ENCODE measurements at regions not wholly inside any gene's neighbourhood (a gene's known extent, or its start where the extent isn't known, plus 50 kb on each side); places are given as distances from the start of the nearest gene placed in this dataset.

DNA sequence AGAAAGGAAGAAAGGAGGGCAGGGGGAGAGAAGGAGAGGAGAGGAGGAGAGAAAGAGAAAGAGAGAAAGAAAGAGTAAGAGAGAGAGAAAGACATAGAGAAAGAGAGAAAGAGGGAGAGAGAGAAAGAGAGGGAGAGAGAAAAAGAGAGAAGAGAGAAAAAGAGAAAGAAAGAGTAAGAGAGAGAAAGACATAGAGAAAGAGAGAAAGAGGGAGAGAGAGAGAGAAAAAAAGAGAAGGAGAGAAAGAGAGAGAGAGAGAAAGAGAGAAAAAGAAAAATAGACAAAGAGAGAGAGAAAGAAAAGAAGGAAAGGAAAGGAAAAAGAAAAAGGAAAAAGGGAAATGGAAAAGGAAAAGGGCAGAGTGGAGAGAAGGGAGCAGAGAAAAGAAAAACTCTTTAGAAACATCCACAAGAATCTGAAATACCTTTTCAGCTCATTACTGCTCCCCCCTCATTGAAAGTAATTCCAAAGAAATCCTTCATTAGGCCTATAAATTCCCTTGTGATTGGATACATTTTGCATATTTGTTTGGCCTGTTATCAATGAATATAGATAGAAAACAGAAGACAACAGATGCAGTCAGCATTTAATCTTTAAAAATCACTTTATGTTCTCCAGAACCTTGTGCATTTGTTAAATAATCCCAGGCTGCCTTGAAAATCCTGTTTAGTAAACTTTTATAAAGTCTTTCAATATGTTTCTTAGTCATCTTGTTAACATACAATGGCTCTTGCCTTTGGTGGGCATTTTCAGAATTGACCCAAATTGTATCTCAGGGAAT lies 411.5 kb downstream of the NFIB start:
- DNase-seq (ENCODE audit: extremely low read depth, insufficient read length) = no peak
- Histone ChIP-seq H3K27me3 (replicated peaks; ENCODE audit: control insufficient read depth, insufficient read depth, low read length) (no peaks in the 10 kb centered on the region), H3K4me3 (replicated peaks; ENCODE audit: low read depth, low read length) (no peak overlapping the region), H3K36me3 (ENCODE audit: control insufficient read depth, insufficient read depth, low read length) (no peaks in the 10 kb centered on the region)
- TF ChIP-seq, protein P1, sequence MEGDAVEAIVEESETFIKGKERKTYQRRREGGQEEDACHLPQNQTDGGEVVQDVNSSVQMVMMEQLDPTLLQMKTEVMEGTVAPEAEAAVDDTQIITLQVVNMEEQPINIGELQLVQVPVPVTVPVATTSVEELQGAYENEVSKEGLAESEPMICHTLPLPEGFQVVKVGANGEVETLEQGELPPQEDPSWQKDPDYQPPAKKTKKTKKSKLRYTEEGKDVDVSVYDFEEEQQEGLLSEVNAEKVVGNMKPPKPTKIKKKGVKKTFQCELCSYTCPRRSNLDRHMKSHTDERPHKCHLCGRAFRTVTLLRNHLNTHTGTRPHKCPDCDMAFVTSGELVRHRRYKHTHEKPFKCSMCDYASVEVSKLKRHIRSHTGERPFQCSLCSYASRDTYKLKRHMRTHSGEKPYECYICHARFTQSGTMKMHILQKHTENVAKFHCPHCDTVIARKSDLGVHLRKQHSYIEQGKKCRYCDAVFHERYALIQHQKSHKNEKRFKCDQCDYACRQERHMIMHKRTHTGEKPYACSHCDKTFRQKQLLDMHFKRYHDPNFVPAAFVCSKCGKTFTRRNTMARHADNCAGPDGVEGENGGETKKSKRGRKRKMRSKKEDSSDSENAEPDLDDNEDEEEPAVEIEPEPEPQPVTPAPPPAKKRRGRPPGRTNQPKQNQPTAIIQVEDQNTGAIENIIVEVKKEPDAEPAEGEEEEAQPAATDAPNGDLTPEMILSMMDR (IDR thresholded peaks at IDR 0.05; ENCODE audit: insufficient read depth, low read length, poor library complexity, severe bottlenecking) = no peak

DNA sequence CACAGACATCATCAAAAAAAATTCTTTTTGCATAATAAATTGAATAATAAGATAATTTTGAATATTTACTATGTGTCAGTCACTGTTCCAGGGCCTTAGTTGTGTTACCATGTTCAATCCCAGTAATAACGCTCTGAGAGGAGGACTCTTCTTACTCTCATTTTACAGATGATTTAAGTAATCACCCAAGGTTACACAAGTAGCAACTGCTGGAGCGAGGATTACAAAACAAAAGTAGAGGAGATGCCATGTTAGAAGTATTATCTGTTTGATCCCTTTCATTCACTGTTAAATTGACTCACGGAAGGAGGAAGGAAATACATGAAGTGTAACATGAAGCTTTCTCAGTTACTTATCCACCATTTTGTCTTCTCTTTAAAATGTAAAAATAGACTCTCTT lies 412.8 kb downstream of the NFIB start:
- Histone ChIP-seq H3K36me3 (ENCODE audit: control insufficient read depth, insufficient read depth, low read length) (no peaks in the 10 kb centered on the region), H3K27me3 (replicated peaks; ENCODE audit: control insufficient read depth, insufficient read depth, low read length) (no peaks in the 10 kb centered on the region), H3K4me3 (replicated peaks; ENCODE audit: low read depth, low read length) (no peak overlapping the region)
- no peak for DNase-seq (ENCODE audit: extremely low read depth, insufficient read length)
- TF ChIP-seq, protein P1 (IDR thresholded peaks at IDR 0.05; ENCODE audit: insufficient read depth, low read length, poor library complexity, severe bottlenecking) = no peak

DNA sequence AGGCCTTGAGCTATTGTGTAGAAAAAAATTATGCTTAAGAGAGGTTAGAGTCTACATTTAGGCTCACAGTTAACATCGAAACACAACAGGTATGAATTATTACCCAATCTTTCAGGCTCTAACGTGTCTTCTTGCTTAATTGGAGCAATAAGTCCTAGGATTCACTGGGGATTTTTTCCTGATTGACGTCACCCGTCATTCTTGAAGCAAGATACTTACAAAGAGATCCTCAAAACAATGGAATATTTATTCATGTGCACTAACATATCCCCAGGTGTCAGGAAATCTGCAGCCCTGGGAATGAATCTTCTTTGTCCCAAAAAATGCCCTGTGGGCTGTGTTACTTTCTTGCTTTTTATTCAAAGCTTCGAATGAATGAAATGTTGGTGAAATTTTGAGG lies 413.5 kb downstream of the NFIB start:
- TF ChIP-seq, protein P1 (IDR thresholded peaks at IDR 0.05; ENCODE audit: insufficient read depth, low read length, poor library complexity, severe bottlenecking) = no peak

DNA sequence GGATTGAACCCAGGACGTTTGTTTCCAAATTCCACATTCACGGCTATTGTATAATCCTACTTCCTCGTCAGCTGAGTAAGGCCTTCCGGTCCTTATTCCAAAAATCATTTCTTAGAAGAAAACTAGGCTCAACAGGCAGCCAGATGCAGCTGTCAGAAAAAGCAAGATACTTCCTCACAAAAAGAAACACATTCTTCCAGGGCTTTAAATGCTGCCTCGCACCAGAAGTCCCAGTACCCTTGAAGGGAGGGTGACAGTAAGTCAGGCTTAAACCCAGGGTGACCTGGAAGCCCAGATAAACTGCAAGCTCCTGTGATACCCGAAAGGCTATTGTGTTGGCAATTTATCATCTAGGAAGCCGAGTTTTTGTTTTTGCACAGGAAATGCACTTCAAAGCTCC lies 414.0 kb downstream of the NFIB start:
- DNase-seq (ENCODE audit: extremely low read depth, insufficient read length) = no peak
- no peak overlapping the region for H3K4me3 ChIP-seq (replicated peaks; ENCODE audit: low read depth, low read length)
- H3K36me3 ChIP-seq (ENCODE audit: control insufficient read depth, insufficient read depth, low read length) = no peaks in the 10 kb centered on the region
- TF ChIP-seq, protein P1 (IDR thresholded peaks at IDR 0.05; ENCODE audit: insufficient read depth, low read length, poor library complexity, severe bottlenecking) = no peak
- no peaks in the 10 kb centered on the region for H3K27me3 ChIP-seq (replicated peaks; ENCODE audit: control insufficient read depth, insufficient read depth, low read length)

More for the DNA sequence above, 413.5 kb downstream of the NFIB start:
- Histone ChIP-seq H3K4me3 (replicated peaks; ENCODE audit: low read depth, low read length) (no peak overlapping the region), H3K27me3 (replicated peaks; ENCODE audit: control insufficient read depth, insufficient read depth, low read length) (no peaks in the 10 kb centered on the region), H3K36me3 (ENCODE audit: control insufficient read depth, insufficient read depth, low read length) (no peaks in the 10 kb centered on the region)
- DNase-seq (ENCODE audit: extremely low read depth, insufficient read length) = no peak

DNA sequence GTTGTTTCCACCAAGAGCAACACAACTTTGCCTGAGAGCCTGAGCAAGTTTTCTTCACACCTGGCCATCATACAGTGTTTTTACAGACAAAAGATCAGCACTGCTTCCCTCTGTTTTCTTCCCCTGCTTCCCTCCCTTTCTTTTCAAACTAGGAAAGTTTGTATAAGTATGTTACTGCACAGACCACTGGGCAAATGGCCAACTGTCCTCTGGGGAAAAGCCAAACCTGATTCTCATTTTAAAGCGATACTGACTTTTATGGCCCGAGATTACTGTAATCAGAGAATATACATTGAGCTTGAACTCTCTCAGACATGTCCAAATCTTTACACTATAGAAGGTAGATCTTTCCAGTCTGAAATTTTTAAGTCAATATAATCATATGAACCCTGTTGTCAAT lies 415.0 kb downstream of the NFIB start:
- TF ChIP-seq, protein P1 (IDR thresholded peaks at IDR 0.05; ENCODE audit: insufficient read depth, low read length, poor library complexity, severe bottlenecking) = no peak
- no peak for DNase-seq (ENCODE audit: extremely low read depth, insufficient read length)
- Histone ChIP-seq H3K4me3 (replicated peaks; ENCODE audit: low read depth, low read length) (no peak overlapping the region), H3K36me3 (ENCODE audit: control insufficient read depth, insufficient read depth, low read length) (no peaks in the 10 kb centered on the region), H3K27me3 (replicated peaks; ENCODE audit: control insufficient read depth, insufficient read depth, low read length) (no peaks in the 10 kb centered on the region)
